Suprapubic skin (tissue), 4 donors: ENCODE measurements at regions not wholly inside any gene's neighbourhood (a gene's known extent, or its start where the extent isn't known, plus 50 kb on each side); places are given as distances from the start of the nearest gene placed in this dataset.
A peak's percentile ranks its signal among the peaks of the same experiment; 100 is the strongest.

ENCODE experiments used
- DNase-seq, 2 donors: peaks; one replicate each; pipeline ENCODE4 v3.0.0-alpha.2; 2019; ENCODE audit warnings: low spot score in 2 of 2
- H3K27ac ChIP-seq: fragments of 200-600 bp; sonication (generic); one replicate; pipeline ENCODE4 v1.5.1; 2019
- H3K27me3 ChIP-seq: fragments of 200-600 bp; sonication (generic); one replicate; pipeline ENCODE4 v1.5.1; 2019
- H3K36me3 ChIP-seq: fragments of 200-600 bp; sonication (generic); one replicate; pipeline ENCODE4 v1.5.1; 2019
- H3K4me1 ChIP-seq: fragments of 200-600 bp; sonication (generic); one replicate; pipeline ENCODE4 v1.5.1; 2019
- H3K4me3 ChIP-seq: fragments of 200-600 bp; sonication (generic); one replicate; pipeline ENCODE4 v1.5.1; 2019; ENCODE audit warnings: mild to moderate bottlenecking
- H3K9me3 ChIP-seq: fragments of 200-600 bp; sonication (generic); one replicate; pipeline ENCODE4 v1.5.1; 2019
- CTCF ChIP-seq, 2 donors: fragments of 200-600 bp in 1 of 2; fragments of 450-650 bp in 1 of 2; sonication (generic) in 1 of 2; IDR thresholded peaks; one replicate each; pipeline ENCODE4 v1.5.1; 2016 to 2019; ENCODE audit warnings: antibody characterized with exemption in 2 of 2, mild to moderate bottlenecking in 1 of 2, moderate library complexity in 1 of 2
- EP300 ChIP-seq: sonication (generic); formaldehyde crosslinking; IDR thresholded peaks from one replicate; pipeline ENCODE4 v1.6.1; 2017; ENCODE audit warnings: antibody characterized with exemption
- POLR2A ChIP-seq, 2 donors: fragments of 450-650 bp; IDR thresholded peaks; one replicate each; pipeline ENCODE4 v1.6.1; 2017; ENCODE audit warnings: antibody characterized with exemption in 2 of 2, mild to moderate bottlenecking in 2 of 2, moderate library complexity in 2 of 2
- POLR2AphosphoS5 ChIP-seq, 3 donors: sonication (generic); formaldehyde crosslinking; IDR thresholded peaks; one replicate each; pipeline ENCODE4 v1.6.1; 2017; ENCODE audit warnings: antibody characterized with exemption in 3 of 3
- WGBS: methylation state at CpG from one replicate; pipeline ENCODE4 v1.1.5; 2018; 5-methylcytosine and 5-hydroxymethylcytosine counted together

DNA sequence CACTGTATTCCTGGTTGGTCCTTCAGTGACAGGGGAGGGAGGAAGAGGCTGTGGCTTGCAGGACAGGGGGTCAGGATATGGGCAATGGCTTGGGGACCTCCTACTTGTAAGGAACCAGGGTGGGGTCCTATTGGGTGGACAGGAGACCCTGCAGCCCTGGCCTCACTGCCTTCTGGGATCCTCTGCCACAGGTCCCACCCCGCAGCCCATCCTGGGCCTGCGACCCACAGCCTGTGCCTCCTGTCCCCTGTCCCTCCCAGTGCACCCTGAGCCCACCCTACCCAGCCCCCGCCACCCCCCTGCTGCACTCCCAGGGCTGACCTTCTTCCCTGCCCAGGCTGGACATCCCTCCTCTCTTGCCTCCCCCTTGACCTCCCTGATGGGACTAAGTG is 58.7 kb upstream of the MYL10 start:
- Histone ChIP-seq H3K9me3 (no peaks in the 10 kb centered on the region), H3K36me3 (no peaks in the 10 kb centered on the region), H3K27me3 (peaks cover 31% of the 10 kb centered on the region), H3K4me1 (peaks cover 10% of the 10 kb centered on the region), H3K4me3 (no peak overlapping the region), H3K27ac (no peak overlapping the region)
- DNase-seq: no peak
- WGBS: 100% methylated on average over 2 of the region's 3 CpGs
- TF ChIP-seq POLR2AphosphoS5 (IDR thresholded peaks at IDR 0.05) (no peak), POLR2A (IDR thresholded peaks at IDR 0.05) (no peak), CTCF (IDR thresholded peaks at IDR 0.05) (no peak), EP300 (no peak)

- Histone ChIP-seq H3K27me3 (peaks cover 31% of the 10 kb centered on the region), H3K4me3 (peak overlapping the region; percentile 18), H3K4me1 (peaks cover 10% of the 10 kb centered on the region), H3K27ac (no peak overlapping the region), H3K9me3 (no peaks in the 10 kb centered on the region), H3K36me3 (no peaks in the 10 kb centered on the region)
- 6% methylated on average over 3 of the region's 43 CpGs for WGBS
- DNase-seq: peak; percentile 83 to 90
- TF ChIP-seq EP300 (no peak), POLR2A (IDR thresholded peaks at IDR 0.05) (no peak), CTCF (IDR thresholded peaks at IDR 0.05) (peak; percentile 75 to 95)
Observed at GRCh38 chr7:101688183-101688831, 59.2 kb upstream of the MYL10 start.

GRCh38 chr7:101688995-101689907 is 60.2 kb upstream of the MYL10 start:
- no peak for DNase-seq
- Histone ChIP-seq H3K4me3 (no peak overlapping the region), H3K4me1 (peaks cover 10% of the 10 kb centered on the region), H3K9me3 (no peaks in the 10 kb centered on the region), H3K27me3 (peaks cover 31% of the 10 kb centered on the region), H3K27ac (no peak overlapping the region), H3K36me3 (no peaks in the 10 kb centered on the region)
- TF ChIP-seq POLR2A (IDR thresholded peaks at IDR 0.05) (no peak), POLR2AphosphoS5 (IDR thresholded peaks at IDR 0.05) (no peak), EP300 (no peak), CTCF (IDR thresholded peaks at IDR 0.05) (no peak)
- 70% methylated on average over 13 of the region's 15 CpGs for WGBS

DNA sequence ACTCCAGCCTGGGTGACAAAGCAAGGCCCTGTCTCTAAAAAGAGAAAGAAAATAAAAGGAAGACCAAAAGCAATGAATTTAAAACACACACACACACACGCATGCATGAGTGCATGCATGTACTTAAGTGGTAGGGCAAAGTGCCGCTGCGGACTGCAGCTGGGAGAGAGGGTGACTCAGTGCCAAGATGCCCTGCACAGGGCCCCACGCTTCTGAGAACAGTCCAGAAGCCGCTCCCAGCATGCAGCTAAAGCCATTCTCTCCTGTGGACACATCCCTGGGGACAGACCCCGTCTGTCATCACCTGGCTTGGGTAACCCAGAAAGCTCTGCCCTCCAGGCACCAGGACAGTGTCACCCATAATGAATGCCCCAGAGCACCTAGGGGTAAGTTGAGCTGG is 61.0 kb upstream of the MYL10 start:
- Histone ChIP-seq H3K4me3 (no peak overlapping the region), H3K27me3 (peaks cover 31% of the 10 kb centered on the region), H3K9me3 (no peaks in the 10 kb centered on the region), H3K36me3 (no peaks in the 10 kb centered on the region), H3K27ac (no peak overlapping the region), H3K4me1 (peaks cover 10% of the 10 kb centered on the region)
- TF ChIP-seq POLR2AphosphoS5 (IDR thresholded peaks at IDR 0.05) (no peak), EP300 (no peak), POLR2A (IDR thresholded peaks at IDR 0.05) (no peak), CTCF (IDR thresholded peaks at IDR 0.05) (no peak)
- DNase-seq: no peak
- WGBS: 84% methylated on average over 6 of the region's 6 CpGs

DNA sequence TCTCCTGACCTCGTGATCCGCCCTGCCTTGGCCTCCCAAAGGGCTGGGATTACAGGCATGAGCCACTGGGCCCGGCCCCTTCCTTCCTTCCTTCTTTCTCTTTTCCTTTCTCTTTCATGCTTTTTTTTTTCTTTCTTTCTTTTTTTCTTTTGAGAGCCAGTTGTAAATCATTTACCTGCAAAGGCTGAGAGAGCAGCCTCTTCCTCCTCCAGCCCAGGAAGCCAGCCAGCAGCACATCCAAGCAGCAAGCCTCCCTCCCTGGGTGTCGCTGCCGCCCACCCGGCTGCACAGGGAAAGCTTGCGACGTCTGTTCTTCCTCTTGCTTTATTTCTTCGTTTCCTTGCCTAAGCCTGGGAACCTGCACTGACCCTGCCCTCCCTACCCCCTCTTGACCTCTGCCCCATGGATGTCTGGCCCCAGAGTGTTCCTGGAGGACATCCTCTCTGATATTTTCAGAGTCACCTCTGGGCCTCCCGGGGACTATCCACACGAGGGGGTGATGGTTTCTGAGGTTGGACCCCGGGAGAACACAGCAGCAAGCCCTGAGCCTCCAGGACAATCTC is 62.8 kb upstream of the MYL10 start:
- Histone ChIP-seq H3K36me3 (no peaks in the 10 kb centered on the region), H3K27me3 (peaks cover 40% of the 10 kb centered on the region), H3K4me3 (no peak overlapping the region), H3K27ac (no peak overlapping the region), H3K4me1 (peaks cover 10% of the 10 kb centered on the region), H3K9me3 (no peaks in the 10 kb centered on the region)
- TF ChIP-seq POLR2A (IDR thresholded peaks at IDR 0.05) (no peak), CTCF (IDR thresholded peaks at IDR 0.05) (no peak), EP300 (no peak), POLR2AphosphoS5 (IDR thresholded peaks at IDR 0.05) (no peak)
- WGBS: 53% methylated on average over 12 of the region's 12 CpGs
- DNase-seq: no peak
